Heart left ventricle (tissue), 13 donors: ENCODE measurements at regions not wholly inside any gene's neighbourhood (a gene's known extent, or its start where the extent isn't known, plus 50 kb on each side); places are given as distances from the start of the nearest gene placed in this dataset.

Experiments used
- CTCF ChIP-seq, 12 donors: fragments of 200-600 bp; sonication (generic) in 4 of 12; IDR thresholded peaks; one replicate each; pipeline versions ENCODE4 v1.5.0 to v1.8.0; 2018 to 2022; ENCODE audit warnings: antibody characterized with exemption in 12 of 12, mild to moderate bottlenecking in 5 of 12
- POLR2A ChIP-seq, 2 donors: fragments of 450-650 bp; IDR thresholded peaks; one replicate each; pipeline ENCODE4 v1.6.1; 2017; ENCODE audit warnings: antibody characterized with exemption in 2 of 2, mild to moderate bottlenecking in 2 of 2, moderate library complexity in 2 of 2
- donor health status: ischemic (EF 13 %, LVEDD 7.1; RV severe dilation, severe dysfunction).
- donor health status: DM: no; HTN: yes; CAD: no.
- donor health status: DM: no; HTN: no; CAD: no.
- donor health status: ischemic (EF 25% LVEDD 6.9; RV normal size, moderate dysfunction).
- donor health status: ischemic (EF 25% LVEDD 5.7; RV mildly dilated, moderate dysfunction).
- donor health status: ischemic (EF 35%, LVEDD 5.7; RV mildly dilated, moderate dysfunction).
- donor health status: nonischemic (EF 11% LVEDD 7.7; RV severe dilation, severe dysfunction).
- donor health status: DM: yes; HTN: yes; CAD: no.
- donor health status: PGD.
- donor health status: ischemic (EF 29% LVEDD 5.4; RV normal size, mild dysfunction).
- donor health status: nonischemic (EF 23%, LVEDD 6.1; RV moderate dilation, normal function).

DNA sequence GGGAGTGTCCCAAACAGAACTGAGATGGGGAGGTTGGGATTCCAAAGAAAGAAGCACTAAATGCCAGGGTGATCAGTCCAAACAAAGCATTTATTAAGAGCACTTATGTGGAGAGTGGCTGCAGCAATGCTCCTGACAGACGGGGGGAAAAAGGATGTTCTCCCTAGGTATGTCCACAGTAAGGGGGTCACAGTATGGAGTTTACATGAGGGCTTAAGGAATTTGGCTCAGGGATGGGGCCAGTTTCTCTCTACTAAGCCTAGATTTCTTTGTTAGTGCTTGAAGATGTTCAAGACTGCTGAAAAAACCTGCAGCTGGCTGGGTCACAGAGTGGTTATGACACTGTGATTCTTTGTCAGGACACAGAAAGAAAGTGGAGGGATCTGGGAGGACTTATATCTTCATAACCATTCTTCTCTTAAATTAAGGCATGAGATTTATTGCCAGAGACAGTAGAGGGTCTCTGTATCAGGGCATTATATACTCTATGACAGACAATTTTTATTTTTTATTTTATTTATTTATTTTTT is 1468.0 kb downstream of the C4orf33 start:
- TF ChIP-seq CTCF (IDR thresholded peaks at IDR 0.05) (peak in 1 of 12 donors; percentile 1), POLR2A (IDR thresholded peaks at IDR 0.05) (no peak)
